ENCODE measurements at regions not wholly inside any gene's neighbourhood (a gene's known extent, or its start where the extent isn't known, plus 50 kb on each side); places are given as distances from the start of the nearest gene placed in this dataset.
A peak's percentile ranks its signal among the peaks of the same experiment; 100 is the strongest.

DNA sequence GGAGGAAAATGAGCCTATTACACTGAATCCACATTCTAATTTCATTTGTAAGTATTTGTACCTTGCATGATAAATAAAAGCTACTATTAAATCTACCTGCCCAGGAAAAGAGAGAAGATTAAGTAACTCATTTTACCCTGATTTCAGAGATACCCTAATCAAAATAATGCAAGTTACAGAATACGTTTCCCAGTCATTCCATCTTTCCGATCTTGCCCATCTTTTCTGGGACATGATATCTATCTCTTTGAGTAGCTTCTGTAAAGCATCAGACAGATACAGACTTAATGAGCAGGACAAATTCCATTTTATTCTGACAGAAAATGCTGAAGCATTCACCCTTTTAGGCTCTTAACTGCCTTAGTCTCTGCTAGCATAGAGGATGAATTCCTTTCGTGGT, 56.6 kb downstream of the SPRY2 start:
- DNase-seq (ENCODE audit: low spot score): no peak

DNA sequence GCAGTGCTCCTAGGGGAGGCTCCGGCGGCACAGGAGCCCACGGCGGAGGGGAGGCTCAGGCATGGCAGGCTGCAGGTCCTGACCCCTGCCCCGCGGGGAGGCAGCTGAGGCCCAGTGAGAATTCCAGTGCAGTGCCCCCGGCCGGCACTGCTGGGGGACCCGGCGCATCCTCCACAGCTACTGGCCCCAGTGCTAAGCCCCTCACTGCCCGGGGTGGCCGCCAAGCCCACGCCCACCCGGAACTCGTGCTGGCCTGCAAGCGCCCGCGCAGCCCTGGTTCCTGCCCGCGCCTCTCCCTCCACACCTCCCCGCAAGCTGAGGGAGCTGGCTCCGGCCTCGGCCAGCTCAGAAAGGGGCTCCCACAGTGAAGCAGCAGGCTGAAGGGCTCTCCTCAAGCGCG, 62.2 kb downstream of the SPRY2 start:
- DNase-seq (ENCODE audit: low spot score): no peak

DNA sequence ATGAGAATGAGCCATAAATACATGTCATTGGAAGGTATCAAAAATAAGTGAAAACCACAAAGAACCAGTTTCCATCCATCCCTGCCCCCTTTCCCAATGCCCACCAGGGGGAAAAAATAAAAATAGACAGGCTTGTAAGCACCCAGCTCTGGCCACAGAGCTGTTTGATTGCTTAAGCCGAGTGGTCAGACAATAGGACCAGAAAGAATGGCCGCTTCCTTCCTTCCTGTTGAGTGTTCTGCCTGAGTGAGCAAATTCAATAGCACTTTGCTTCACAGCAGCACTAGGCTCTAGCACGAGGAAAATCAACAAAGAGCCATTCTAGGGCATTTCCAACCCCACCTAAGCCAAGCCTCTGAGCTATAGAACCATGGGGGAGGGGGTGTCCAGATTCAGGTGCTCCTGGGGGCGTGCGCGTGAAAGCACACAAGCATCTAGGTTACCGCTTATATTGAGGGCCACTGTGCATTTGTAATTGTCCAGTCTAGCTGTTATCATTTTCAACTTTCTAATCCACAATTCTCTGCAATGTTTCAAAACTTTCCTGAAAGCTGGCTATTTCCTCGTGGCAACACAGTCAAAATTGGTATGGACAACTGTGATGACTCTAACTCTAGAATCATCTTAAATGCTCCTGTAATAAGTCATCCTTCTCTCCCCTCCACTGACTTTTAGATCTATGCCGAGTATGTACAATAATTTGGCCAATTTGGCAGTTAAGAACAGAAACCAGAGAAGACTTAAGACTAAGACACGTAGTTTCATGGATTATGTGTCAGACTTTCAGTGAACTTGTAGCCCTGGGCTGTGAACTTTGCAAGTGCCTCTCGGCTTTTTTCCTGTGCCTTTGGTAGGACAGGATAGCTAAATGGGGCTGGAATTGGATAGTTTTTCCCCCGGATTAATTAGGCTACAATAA, 64.3 kb downstream of the SPRY2 start:
- DNase-seq (ENCODE audit: low spot score): peak; percentile 22

DNA sequence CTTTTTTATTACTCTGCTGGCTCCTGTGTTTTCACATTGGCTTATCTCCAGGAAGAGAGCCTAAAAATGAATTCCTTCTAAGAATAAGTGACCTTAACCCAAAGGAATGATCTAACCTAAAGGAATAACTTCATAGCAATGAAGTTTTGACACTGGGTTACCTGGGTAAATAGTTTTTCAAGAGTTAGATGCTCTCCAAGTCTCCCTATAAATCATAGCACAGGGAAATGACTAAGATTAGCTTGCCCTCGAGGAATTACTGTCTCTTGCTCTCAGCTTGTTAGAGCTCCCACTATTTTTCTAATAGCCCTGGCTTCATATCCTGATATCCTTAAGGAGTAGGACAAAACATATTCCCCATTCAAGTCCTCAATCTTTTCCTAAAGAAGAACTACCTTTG, 66.3 kb downstream of the SPRY2 start:
- DNase-seq (ENCODE audit: low spot score): no peak

DNA sequence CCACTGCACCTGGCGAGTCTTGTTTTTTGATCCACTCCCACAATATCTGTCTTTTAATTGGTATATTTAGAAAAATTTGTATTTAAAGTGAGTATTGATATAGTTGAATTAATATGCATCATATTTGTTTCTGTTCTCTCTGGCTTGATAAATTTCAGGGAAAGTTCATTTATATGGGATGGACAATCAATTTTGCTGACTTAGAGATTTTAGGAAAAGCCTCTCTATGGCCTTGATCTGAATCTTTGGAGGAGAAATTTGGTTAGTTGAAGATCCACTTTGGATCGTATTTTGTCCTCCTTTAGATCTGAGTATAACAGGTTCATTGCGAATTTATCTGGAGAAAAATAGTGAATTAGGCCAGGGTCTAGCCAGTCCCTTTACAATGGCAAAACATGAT, 67.2 kb downstream of the SPRY2 start:
- DNase-seq (ENCODE audit: low spot score): no peak

DNA sequence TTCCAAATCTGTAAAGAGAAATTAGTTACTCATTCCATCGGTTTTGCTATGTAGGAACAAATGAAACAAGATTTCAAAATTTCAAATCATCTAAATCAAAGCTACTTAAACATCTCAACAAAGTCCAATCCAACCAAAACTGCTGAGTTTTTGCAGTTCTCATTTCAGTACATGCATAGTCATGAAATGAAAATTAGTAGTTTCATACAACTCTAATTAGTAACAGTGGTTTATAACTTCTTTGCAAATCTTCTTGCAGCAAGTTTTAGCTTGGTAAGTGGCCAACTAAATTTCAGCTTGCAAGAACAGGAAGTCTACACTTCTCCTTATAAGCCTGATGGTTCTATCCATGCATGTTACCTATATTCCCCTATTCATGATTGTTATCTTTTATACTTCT, 75.6 kb downstream of the SPRY2 start:
- no peak for DNase-seq (ENCODE audit: low spot score)

DNA sequence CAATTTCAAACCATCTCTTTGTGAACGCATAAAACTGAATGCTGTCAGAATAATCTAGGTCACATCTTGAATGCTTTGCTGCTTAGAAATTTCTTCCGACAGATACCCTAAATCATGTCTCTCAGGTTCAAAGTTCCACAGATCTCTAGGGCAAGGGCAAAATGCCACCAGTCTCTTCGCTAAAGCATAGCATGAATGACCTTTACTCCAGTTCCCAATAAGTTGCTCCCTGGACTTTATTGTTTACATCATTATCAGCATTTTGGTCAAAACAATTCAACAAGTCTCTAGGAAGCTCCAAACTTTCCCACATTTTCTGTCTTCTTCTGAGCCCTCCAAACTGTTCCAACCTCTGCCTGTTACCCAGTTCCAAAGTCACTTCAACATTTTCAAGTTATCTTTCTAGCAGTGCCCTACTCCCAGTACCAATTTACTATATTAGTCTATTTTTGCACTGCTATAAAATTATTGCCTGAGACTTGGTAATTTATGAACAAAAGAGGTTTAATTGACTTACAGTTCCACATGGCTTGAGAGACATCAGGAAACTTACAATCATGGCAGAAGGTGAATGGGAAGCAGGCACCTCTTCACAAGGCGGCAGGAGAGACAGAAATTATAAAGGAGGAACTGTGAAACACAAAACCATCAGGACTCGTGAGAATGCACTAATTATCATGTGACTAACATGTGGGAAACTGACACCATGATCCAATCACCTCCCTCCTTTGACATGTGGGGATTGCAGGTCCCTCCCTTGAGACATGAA, 77.0 kb downstream of the SPRY2 start:
- no peak for DNase-seq (ENCODE audit: low spot score)

DNA sequence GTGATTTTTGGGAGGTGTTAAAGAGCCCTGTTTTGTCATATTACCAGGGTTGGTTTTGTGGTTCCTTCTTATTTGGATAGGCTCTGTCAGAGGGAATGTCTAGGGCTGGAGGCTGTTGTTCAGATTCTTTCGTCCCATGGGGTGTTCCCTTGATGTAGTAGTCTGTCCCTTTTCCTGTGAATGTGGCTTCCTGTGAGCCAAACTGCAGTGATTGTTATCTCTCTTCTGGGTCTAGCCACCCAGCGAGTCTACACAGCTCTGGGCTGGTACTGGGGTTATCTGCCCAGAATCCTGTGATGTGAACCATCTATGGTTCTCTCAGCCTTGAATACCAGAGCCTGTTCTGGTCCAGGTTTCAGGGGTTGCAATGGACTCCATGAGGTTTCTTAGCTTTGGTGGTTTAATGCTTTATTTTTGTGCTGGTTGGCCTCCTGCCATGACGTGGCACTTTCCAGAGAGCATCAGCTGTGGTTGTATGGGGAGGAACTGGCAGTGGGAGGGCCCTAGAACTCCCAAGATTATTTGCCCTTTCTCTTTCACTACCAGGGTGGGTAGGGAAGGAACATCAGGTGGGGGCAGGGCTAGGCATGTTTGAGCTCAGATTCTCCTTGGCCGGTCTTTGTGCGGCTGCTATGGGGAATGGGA, 78.8 kb downstream of the SPRY2 start:
- DNase-seq (ENCODE audit: low spot score): no peak

DNA sequence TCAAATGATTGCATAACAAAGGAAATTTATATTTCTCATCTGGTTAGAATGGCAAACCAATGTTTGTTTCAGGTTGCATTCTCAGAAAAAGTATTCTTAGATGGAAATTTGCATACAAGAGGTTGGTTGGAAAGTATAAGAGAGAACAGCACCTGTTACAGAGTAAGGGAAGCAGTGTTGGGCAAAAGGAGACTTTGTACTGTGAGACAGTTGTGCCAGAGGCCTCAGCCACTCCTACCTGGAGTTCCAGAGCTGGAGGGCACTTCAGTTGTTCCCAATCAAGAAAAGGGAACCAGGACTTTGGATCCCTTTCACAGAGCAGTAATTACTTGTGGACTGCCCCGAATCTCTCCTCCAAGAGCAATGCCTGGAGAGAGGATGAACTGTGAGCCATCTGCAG, 81.8 kb downstream of the SPRY2 start:
- no peak for DNase-seq (ENCODE audit: low spot score)

DNA sequence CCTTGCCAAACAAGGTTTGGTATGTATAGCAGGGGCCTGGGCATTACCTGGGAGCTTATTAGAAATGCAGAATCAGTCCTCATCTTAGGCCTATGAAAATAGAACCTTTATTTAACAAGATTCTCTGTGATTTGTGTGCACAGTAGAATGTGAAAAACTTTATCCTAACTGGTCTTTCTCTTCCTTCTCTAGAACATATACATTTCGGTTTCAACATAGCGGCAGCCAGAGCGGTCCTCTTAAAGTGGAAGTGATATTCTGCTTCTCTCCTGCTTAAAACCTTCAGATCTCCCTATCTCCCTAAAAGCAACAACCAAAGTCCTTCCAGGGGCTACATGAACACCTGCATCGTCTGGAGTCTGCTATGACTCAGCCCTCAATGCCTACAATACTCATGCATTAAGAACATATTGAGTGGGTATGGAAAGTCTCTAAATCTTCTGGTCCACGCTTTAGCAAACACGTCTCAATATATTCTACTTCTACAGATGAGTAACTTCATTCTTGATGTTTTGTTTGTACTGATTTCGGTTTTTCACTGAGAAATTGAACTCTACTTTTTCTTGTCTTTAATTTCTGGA, 84.5 kb downstream of the SPRY2 start:
- no peak for DNase-seq (ENCODE audit: low spot score)

DNA sequence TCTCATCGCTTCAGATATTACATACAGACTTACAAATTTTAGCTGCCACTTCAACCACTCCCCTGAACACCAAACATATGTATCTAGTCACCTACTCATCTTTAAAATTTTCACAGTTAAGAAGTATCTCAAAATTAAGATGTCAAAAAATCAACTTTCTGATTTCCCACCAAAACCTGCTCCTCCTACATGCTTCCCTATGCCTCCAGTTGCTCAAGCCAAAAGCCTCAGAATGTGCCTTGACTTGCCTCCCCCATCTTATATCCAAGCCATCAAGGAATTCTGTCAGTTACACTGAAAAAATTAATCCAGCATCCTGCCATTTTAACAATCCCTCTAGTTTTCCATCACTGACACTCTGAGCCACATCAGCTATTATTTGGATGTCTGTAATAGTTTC, 85.0 kb downstream of the SPRY2 start:
- no peak for DNase-seq (ENCODE audit: low spot score)

DNA sequence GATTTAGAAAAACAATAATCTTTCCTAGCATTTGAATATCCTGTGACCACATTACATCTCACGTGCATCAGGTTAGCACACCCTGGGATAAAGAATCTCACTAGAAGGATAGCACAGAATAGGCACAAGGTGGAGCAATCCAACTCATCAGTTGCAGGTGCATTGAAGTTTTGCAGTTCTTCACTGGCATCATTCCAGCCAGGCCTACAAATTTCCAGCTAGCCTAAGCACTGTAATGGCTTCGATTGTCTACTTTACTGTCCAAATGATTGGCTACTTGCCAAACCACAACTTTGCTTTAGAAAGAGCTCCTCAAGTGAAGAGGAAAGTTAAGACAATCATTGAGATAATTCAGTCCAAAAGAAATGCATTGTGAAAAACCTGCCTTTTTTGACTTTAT, 89.5 kb downstream of the SPRY2 start:
- no peak for DNase-seq (ENCODE audit: low spot score)

DNA sequence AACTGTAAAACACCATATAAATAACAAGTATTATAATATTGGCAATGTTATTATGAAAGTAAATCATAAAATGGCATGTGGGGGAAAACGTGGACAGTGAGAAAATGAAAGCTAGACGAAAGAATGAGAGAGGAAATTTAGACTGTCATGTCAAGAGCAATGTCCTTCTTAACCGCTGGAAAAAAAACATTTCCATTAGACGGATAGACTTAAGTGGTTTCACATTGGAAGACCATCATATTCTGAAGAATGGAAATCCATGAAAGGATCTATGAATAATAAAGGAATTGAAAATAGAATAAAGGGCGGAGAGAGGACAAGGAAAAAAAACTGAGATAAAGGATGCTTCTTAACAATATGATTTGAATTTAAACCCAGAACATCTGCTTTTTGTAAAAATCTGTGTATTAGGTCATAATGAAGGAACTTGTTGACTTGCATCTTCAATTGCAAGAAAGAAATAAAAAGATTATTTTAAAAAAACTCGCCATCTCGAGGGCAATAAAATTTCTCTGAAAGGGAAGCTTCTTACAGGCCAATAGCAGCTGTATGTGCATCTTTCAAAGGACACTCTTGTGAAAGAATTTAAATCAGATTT, 90.6 kb downstream of the SPRY2 start:
- DNase-seq (ENCODE audit: low spot score): no peak

DNA sequence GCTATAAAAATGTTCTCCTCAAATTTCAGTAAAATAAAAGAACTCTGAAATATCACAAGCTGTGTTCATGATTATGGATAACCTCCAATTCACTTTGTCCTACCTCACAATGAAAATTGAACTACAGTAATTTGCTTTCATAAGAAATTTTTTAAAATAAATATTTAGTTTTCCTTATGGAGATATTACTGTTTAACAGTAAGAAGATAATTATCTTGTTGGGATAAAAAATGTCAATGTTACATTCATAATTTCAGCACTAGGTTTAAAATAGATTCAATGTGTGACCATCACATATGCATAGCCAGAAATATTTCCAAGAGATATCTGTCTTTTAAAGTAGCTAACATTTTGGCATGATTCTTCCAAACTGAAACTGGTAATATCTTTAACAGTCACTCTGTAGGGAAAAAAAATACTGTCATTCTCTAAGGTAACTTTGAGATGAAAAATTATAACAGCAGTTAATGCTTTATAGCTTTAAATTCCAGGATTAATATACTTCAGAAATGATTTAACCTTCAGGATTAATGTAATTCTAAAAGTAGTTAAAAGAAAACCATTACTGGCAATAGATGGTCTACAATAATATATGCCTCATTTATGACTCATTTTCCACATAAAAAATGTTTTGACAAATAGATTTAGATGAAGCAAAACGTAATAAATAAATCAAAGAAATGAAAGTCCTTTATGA, 91.3 kb downstream of the SPRY2 start:
- DNase-seq (ENCODE audit: low spot score): no peak

DNA sequence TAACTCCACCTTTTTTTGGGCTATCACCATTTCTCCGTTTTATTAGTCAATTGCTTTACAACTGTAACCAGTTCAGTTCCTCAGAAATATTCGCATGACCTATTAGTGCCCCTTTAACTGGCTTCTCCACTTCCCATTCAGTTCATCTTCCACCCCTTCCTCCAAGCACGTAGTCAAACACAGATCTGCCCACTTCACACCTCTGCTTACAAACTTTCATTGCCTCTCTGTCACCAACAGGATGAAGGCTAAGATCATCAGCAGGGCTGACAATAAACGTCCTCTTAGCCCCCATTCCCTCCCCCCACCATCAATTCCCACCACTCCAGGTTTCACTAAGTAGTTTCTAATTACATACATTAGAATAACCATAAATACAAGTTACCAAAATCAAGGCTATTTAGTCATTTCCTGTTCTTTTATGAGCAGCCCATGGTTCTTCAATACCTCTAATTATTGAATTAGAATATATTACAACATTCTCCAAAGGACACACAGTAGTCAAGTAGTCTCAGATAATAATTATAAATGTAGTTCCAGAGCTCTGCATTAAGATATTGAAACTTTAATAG, 95.7 kb downstream of the SPRY2 start:
- no peak for DNase-seq (ENCODE audit: low spot score)

DNA sequence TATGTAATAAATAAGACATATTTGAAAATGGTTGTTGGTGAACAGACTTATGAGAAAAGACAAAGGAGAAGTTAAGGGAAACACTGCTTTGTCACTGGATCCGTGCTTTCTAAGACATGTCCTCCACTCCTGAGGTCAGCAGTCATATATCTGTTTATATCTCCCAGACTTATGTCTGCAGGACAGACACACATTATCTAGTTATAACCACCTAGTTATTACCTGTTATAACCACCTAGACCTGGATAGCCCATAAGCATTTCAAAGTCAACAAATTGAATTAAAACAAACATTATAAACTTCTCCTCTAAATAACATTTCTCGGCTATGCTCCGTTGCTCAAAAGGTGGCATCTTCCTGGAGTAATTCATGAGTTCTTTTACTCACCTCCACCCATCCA, 96.4 kb downstream of the SPRY2 start:
- DNase-seq (ENCODE audit: low spot score): no peak

DNA sequence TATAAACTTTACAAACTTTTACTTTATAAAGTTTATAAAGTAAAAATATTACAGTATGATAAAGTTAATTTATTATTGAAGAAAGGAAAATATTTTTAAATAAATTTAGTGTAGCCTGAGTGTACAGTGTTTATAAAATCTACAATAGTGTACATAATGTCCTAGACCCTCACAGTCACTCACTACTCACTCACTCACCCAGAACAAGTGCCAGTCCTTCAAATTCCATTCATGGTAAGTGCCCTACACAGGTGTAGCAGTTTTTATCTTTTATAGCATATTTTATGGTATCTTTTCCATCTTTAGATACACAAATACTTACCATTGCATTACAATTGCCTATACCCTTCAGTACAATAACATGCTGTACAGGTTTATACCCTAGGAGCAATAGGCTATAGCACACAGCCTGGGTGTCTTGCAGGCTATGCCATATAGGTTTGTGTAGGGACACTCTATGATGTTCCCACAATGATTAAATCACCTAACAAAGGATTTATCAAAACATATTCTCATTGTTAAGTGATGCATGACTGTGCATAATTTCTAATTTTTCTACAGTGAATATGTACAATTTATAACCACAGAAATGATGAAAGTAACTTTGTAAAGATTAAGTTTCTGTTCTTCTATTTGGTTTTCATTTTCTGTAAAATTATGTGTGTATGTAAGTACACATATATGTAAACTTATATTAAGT, 98.0 kb downstream of the SPRY2 start:
- DNase-seq (ENCODE audit: low spot score): no peak

DNA sequence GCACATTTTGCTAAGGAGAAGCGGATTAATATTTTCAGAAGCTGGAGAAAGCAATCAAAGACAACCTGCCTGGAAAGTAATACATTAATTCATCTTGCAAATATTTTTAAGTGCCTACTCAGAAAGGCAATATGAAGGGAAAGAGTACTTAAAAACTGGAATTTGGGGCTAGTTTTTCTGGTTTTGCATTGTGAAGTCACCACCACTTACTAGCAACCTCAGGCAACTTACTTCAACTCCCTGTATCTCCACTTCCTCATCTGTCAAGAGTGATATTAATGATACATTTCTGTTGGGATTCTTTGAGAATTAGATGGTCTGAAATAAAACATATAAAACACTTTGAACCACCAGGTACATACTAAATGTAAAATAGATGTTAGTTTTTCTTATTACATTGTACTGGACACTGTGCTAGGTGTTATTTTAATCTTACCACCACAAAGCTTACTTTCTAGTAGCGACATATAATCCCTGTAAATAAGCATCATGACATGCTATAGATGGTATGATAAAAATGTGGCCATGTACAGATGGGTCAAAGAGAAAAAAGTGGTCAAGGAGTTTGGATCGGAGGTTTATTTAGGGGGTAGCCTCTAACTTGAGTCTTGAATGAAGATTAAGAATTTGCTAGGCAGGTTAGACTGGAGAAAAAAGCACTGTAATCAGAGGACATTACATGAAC, 101.2 kb downstream of the SPRY2 start:
- DNase-seq (ENCODE audit: low spot score): no peak

DNA sequence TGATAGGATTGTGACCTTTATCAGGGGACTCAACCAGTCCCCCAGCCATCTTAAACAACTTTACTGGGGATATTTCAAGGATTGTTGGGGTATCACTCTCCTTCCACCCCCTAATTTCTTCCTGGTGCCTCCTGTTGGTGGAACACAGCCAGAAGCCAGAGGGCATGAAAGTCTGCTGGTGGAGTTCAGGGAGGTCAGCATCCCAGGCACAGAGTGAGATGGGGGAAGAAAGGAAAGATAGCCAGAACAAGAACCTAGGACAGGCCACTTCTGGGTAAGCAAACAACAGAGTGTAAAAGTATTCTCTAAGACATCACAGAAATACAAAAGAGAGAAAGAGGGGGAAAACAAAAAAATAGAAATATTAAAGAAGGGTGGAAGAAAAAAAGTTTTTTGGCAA, 101.8 kb downstream of the SPRY2 start:
- DNase-seq (ENCODE audit: low spot score): no peak

DNA sequence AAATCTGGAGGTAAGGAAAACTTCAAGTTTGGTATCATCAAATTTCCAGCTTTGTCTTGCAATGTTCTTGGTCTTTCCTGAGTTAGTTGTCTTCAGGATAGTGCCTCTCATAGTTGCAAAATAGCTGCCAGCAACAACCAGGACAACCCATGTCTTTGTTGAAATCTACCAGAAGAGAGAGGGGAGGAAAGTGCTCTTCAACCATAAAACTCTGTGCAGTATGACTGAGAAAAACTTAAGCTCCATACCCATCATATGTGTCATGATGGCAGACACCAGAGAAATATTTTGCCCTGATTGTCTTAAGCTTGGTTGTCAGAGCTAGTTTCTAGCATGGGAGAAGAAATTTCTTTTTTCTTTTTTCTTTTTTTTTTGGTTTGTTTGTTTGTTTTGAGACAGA, 103.3 kb downstream of the SPRY2 start:
- peak; percentile 30 for DNase-seq (ENCODE audit: low spot score)
